Neural progenitor cell (in vitro differentiated cells): ENCODE measurements at regions not wholly inside any gene's neighbourhood (a gene's known extent, or its start where the extent isn't known, plus 50 kb on each side); places are given as distances from the start of the nearest gene placed in this dataset.

Experiments used
- DNase-seq: peaks from one replicate; pipeline ENCODE4 v3.0.0-alpha.2; 2016; ENCODE audit warnings: low spot score
- H2AFZ ChIP-seq: fragments of 200-600 bp; sonication (generic); replicated peaks from 2 replicates; pipeline ENCODE4 v1.6.1; 2016; ENCODE audit warnings: antibody characterized with exemption
- H3F3A ChIP-seq: fragments of 200-600 bp; sonication (generic); 2 replicates; pipeline ENCODE4 v1.6.1; 2016; ENCODE audit warnings: antibody characterized with exemption, low read depth
- H3K27ac ChIP-seq: fragments of 200-600 bp; sonication (generic); 2 replicates; pipeline ENCODE4 v1.5.1; 2016; ENCODE audit warnings: mild to moderate bottlenecking
- H3K27me3 ChIP-seq: fragments of 200-600 bp; sonication (generic); 2 replicates; pipeline ENCODE4 v1.6.1; 2016; ENCODE audit warnings: mild to moderate bottlenecking, moderate library complexity
- H3K36me3 ChIP-seq: fragments of 200-600 bp; sonication (generic); 2 replicates; pipeline ENCODE4 v1.5.1; 2016
- H3K4me1 ChIP-seq: fragments of 200-600 bp; sonication (generic); 2 replicates; pipeline ENCODE4 v1.6.1; 2016; ENCODE audit warnings: mixed run types
- H3K4me2 ChIP-seq: fragments of 200-600 bp; sonication (generic); 2 replicates; pipeline ENCODE4 v1.6.1; 2016
- H3K4me3 ChIP-seq: fragments of 200-600 bp; sonication (generic); 2 replicates; pipeline ENCODE4 v1.5.1; 2016
- H3K79me2 ChIP-seq: fragments of 200-600 bp; sonication (generic); 2 replicates; pipeline ENCODE4 v1.6.1; 2016; ENCODE audit warnings: low read depth
- H3K9ac ChIP-seq: fragments of 200-600 bp; sonication (generic); 2 replicates; pipeline ENCODE4 v1.6.1; 2016
- H3K9me3 ChIP-seq: fragments of 200-600 bp; sonication (generic); 2 replicates; pipeline ENCODE4 v1.5.1; 2016; ENCODE audit warnings: low read depth
- H4K20me1 ChIP-seq: fragments of 200-600 bp; sonication (generic); 2 replicates; pipeline ENCODE4 v1.6.1; 2016; ENCODE audit warnings: low read depth
- H3K27ac Mint-ChIP-seq: 3 replicates; pipeline ENCODE4 v1.8.0; 2021; ENCODE audit warnings: mixed read lengths
- H3K27me3 Mint-ChIP-seq: 2 replicates; pipeline ENCODE4 v1.8.0; 2022; ENCODE audit warnings: low read depth, mild to moderate bottlenecking, inconsistent platforms, moderate library complexity, mixed read lengths; ENCODE audit not compliant: insufficient read depth
- H3K36me3 Mint-ChIP-seq: 3 replicates; pipeline ENCODE4 v1.8.0; 2021; ENCODE audit warnings: mixed read lengths
- H3K4me1 Mint-ChIP-seq: 3 replicates; pipeline ENCODE4 v1.8.0; 2021; ENCODE audit warnings: mixed read lengths
- H3K4me3 Mint-ChIP-seq: 3 replicates; pipeline ENCODE4 v1.8.0; 2021; ENCODE audit warnings: mild to moderate bottlenecking, moderate library complexity, mixed read lengths
- H3K9me3 Mint-ChIP-seq: 3 replicates; pipeline ENCODE4 v1.8.0; 2020; ENCODE audit warnings: mixed read lengths
- EZH2 ChIP-seq: fragments of 200-600 bp; sonication (generic); IDR thresholded peaks from 2 replicates; pipeline ENCODE4 v1.6.1; 2017; ENCODE audit warnings: antibody characterized with exemption, mild to moderate bottlenecking, moderate library complexity
- EZH2phosphoT487 ChIP-seq: fragments of 200-600 bp; sonication (generic); IDR thresholded peaks from 2 replicates; pipeline ENCODE4 v1.6.1; 2017; ENCODE audit warnings: antibody characterized with exemption
- TF ChIP-seq, protein P1 (sequence below): fragments of 200-600 bp; sonication (generic); IDR thresholded peaks from 2 replicates; pipeline ENCODE4 v1.5.1; 2017; ENCODE audit warnings: antibody characterized with exemption, mild to moderate bottlenecking

DNA sequence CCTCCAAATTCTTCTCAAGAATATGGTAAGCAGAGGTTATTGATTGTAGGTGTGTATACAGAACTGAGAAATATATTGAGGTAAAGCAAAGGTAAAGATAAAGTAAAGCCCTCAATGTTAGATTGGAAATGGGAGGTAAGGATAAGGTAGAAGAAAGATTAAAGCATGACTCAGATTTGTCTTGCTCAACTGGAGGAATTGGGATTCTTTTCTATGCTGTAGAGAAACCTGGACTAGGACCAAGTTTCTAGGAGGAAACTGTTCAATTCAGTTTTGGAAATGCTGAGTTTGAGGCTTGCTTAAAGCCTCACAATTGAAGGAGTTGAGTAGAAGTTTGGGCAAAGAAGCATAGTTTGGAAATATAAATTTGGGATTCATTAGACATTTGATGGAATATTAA is 634.0 kb upstream of the PTCHD4 start:
- H3K27me3 Mint-ChIP-seq, result peaks cover 2% of the 10 kb centered on the region
- H3K9me3 Mint-ChIP-seq, result no peaks in the 10 kb centered on the region
- H3K4me1 ChIP-seq, result no peaks in the 10 kb centered on the region
- no peak overlapping the region for H3K4me3 Mint-ChIP-seq
- no peaks in the 10 kb centered on the region for H3F3A ChIP-seq
- no peak for DNase-seq
- no peaks in the 10 kb centered on the region for H4K20me1 ChIP-seq
- no peak overlapping the region for H3K27ac Mint-ChIP-seq
- no peaks in the 10 kb centered on the region for H3K36me3 ChIP-seq
- H3K79me2 ChIP-seq, result no peaks in the 10 kb centered on the region
- H3K4me2 ChIP-seq, result no peak overlapping the region
- no peak overlapping the region for H3K27ac ChIP-seq
- no peaks in the 10 kb centered on the region for H3K4me1 Mint-ChIP-seq
- no peak overlapping the region for H3K4me3 ChIP-seq
- no peak overlapping the region for H3K9ac ChIP-seq
- no peaks in the 10 kb centered on the region for H3K27me3 ChIP-seq
- no peak overlapping the region for H2AFZ ChIP-seq
- TF ChIP-seq EZH2phosphoT487, result no peak
- TF ChIP-seq, protein P1, sequence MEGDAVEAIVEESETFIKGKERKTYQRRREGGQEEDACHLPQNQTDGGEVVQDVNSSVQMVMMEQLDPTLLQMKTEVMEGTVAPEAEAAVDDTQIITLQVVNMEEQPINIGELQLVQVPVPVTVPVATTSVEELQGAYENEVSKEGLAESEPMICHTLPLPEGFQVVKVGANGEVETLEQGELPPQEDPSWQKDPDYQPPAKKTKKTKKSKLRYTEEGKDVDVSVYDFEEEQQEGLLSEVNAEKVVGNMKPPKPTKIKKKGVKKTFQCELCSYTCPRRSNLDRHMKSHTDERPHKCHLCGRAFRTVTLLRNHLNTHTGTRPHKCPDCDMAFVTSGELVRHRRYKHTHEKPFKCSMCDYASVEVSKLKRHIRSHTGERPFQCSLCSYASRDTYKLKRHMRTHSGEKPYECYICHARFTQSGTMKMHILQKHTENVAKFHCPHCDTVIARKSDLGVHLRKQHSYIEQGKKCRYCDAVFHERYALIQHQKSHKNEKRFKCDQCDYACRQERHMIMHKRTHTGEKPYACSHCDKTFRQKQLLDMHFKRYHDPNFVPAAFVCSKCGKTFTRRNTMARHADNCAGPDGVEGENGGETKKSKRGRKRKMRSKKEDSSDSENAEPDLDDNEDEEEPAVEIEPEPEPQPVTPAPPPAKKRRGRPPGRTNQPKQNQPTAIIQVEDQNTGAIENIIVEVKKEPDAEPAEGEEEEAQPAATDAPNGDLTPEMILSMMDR, result no peak
- no peak for TF ChIP-seq EZH2
- no peaks in the 10 kb centered on the region for H3K9me3 ChIP-seq
- no peaks in the 10 kb centered on the region for H3K36me3 Mint-ChIP-seq

GRCh38 chr6:48743738-48744137 is 632.7 kb upstream of the PTCHD4 start:
- Histone ChIP-seq H3K4me2 (no peak overlapping the region), H3K4me3 (no peak overlapping the region), H3K36me3 (no peaks in the 10 kb centered on the region), H3F3A (no peaks in the 10 kb centered on the region), H3K27ac (no peak overlapping the region), H3K27me3 (no peaks in the 10 kb centered on the region), H3K79me2 (no peaks in the 10 kb centered on the region), H4K20me1 (no peaks in the 10 kb centered on the region), H3K9me3 (no peaks in the 10 kb centered on the region), H3K4me1 (no peaks in the 10 kb centered on the region), H3K9ac (no peak overlapping the region), H2AFZ (no peak overlapping the region)
- DNase-seq, result no peak
- TF ChIP-seq EZH2 (no peak), EZH2phosphoT487 (no peak)
- TF ChIP-seq, protein P1, result no peak
- no peaks in the 10 kb centered on the region for H3K36me3 Mint-ChIP-seq
- no peaks in the 10 kb centered on the region for H3K4me1 Mint-ChIP-seq
- H3K27me3 Mint-ChIP-seq, result peaks cover 2% of the 10 kb centered on the region
- H3K27ac Mint-ChIP-seq, result no peak overlapping the region
- H3K4me3 Mint-ChIP-seq, result no peak overlapping the region
- no peaks in the 10 kb centered on the region for H3K9me3 Mint-ChIP-seq

GRCh38 chr6:48736501-48737206 is 625.7 kb upstream of the PTCHD4 start:
- H3F3A ChIP-seq, result no peaks in the 10 kb centered on the region
- no peaks in the 10 kb centered on the region for H3K9me3 Mint-ChIP-seq
- H3K36me3 ChIP-seq, result no peaks in the 10 kb centered on the region
- no peaks in the 10 kb centered on the region for H3K79me2 ChIP-seq
- H3K36me3 Mint-ChIP-seq, result no peaks in the 10 kb centered on the region
- no peaks in the 10 kb centered on the region for H3K27me3 Mint-ChIP-seq
- no peaks in the 10 kb centered on the region for H3K9me3 ChIP-seq
- no peak overlapping the region for H3K27ac ChIP-seq
- no peak overlapping the region for H3K4me3 ChIP-seq
- H4K20me1 ChIP-seq, result no peaks in the 10 kb centered on the region
- DNase-seq, result no peak
- no peak overlapping the region for H3K4me3 Mint-ChIP-seq
- H3K27ac Mint-ChIP-seq, result no peak overlapping the region
- H3K4me1 Mint-ChIP-seq, result no peaks in the 10 kb centered on the region
- TF ChIP-seq EZH2phosphoT487, result no peak
- TF ChIP-seq, protein P1, result no peak
- no peak for TF ChIP-seq EZH2
- no peak overlapping the region for H3K4me2 ChIP-seq
- H3K9ac ChIP-seq, result no peak overlapping the region
- H2AFZ ChIP-seq, result peak overlapping the region; percentile 42
- H3K4me1 ChIP-seq, result no peaks in the 10 kb centered on the region
- no peaks in the 10 kb centered on the region for H3K27me3 ChIP-seq
